Peyer's patch (tissue), 4 donors: ENCODE measurements at regions not wholly inside any gene's neighbourhood (a gene's known extent, or its start where the extent isn't known, plus 50 kb on each side); places are given as distances from the start of the nearest gene placed in this dataset.

Experiments used
- POLR2A ChIP-seq, 2 donors: fragments of 450-650 bp; IDR thresholded peaks; one replicate each; pipeline ENCODE4 v1.5.1; 2017; ENCODE audit warnings: antibody characterized with exemption in 2 of 2, mild to moderate bottlenecking in 2 of 2, moderate library complexity in 2 of 2
- TF ChIP-seq, protein P1 (sequence below), 6 experiments: fragments of 450-650 bp in 4 of 6; fragments of 200-600 bp in 2 of 6; sonication (generic) in 1 of 6; IDR thresholded peaks; one replicate each; pipeline ENCODE4 v1.5.1; 2017 to 2019; ENCODE audit warnings: antibody characterized with exemption in 6 of 6, mild to moderate bottlenecking in 3 of 6, moderate library complexity in 1 of 6

DNA sequence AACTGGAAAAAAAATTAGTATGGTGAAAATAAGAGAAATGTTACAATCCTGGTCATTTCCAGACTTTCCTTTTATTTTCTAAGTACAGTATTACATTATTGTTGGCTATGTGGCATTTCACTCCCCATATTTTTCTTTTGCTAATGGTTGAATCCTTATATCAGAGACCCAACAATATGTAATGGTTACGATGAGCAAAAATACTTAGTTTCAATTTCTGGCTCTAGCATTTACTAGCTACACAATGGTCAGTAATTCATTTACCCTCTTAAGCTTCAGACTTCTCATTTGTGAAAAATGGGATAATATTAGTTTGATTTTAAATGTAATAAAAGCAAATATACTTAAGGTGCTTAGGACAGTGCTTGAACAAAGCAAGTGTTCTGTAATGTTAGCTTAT is 942.9 kb upstream of the PABPC4L start:
- TF ChIP-seq POLR2A (IDR thresholded peaks at IDR 0.05) = no peak
- TF ChIP-seq, protein P1, sequence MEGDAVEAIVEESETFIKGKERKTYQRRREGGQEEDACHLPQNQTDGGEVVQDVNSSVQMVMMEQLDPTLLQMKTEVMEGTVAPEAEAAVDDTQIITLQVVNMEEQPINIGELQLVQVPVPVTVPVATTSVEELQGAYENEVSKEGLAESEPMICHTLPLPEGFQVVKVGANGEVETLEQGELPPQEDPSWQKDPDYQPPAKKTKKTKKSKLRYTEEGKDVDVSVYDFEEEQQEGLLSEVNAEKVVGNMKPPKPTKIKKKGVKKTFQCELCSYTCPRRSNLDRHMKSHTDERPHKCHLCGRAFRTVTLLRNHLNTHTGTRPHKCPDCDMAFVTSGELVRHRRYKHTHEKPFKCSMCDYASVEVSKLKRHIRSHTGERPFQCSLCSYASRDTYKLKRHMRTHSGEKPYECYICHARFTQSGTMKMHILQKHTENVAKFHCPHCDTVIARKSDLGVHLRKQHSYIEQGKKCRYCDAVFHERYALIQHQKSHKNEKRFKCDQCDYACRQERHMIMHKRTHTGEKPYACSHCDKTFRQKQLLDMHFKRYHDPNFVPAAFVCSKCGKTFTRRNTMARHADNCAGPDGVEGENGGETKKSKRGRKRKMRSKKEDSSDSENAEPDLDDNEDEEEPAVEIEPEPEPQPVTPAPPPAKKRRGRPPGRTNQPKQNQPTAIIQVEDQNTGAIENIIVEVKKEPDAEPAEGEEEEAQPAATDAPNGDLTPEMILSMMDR (IDR thresholded peaks at IDR 0.05) = no peak
